LNCAP (cell line): ENCODE measurements at regions not wholly inside any gene's neighbourhood (a gene's known extent, or its start where the extent isn't known, plus 50 kb on each side); places are given as distances from the start of the nearest gene placed in this dataset.

Source experiments
- CTCF ChIP-seq: fragments of 450-650 bp; IDR thresholded peaks from 2 replicates; pipeline ENCODE4 v1.5.1; 2017; ENCODE audit warnings: mild to moderate bottlenecking

- TF ChIP-seq CTCF, result no peak
These were observed 441.6 kb downstream of the HAPSTR1 start for GRCh38 chr16:9533042-9533441.

GRCh38 chr16:9534759-9535158 is 443.3 kb downstream of the HAPSTR1 start:
- TF ChIP-seq CTCF, result no peak

- TF ChIP-seq CTCF, result no peak
These were observed 445.5 kb downstream of the HAPSTR1 start for GRCh38 chr16:9536905-9537304.

- no peak for TF ChIP-seq CTCF
These were observed 447.9 kb downstream of the HAPSTR1 start for GRCh38 chr16:9539346-9539745.

GRCh38 chr16:9541723-9542122 is 450.3 kb downstream of the HAPSTR1 start:
- TF ChIP-seq CTCF, result no peak

- no peak for TF ChIP-seq CTCF
These were observed 450.8 kb downstream of the HAPSTR1 start for GRCh38 chr16:9542165-9542755.

- no peak for TF ChIP-seq CTCF
These were observed 454.3 kb downstream of the HAPSTR1 start for GRCh38 chr16:9545522-9546437.
